PC-9 (cell line): ENCODE measurements at regions not wholly inside any gene's neighbourhood (a gene's known extent, or its start where the extent isn't known, plus 50 kb on each side); places are given as distances from the start of the nearest gene placed in this dataset.

ENCODE experiments used
- BruUV-seq: library from RNA; stranded (reverse); fragments of 400-500 nt; replicated peaks from 2 replicates; lab custom pipeline; 2021; lab: Mats Ljungman, UMichigan
- CTCF ChIA-PET: fragments of 300-600 bp; sonication (Branson Sonifier 250); formaldehyde crosslinking; loops from one replicate; lab custom pipeline; 2022; ENCODE audit warnings: antibody characterized with exemption; lab: Charles Lee
- POLR2A ChIA-PET: fragments of 300-600 bp; sonication (Branson Sonifier 250); formaldehyde crosslinking; loops from one replicate; lab custom pipeline; 2022; ENCODE audit warnings: antibody characterized with exemption; ENCODE audit not compliant: unreplicated experiment; lab: Charles Lee
- DNase-seq, 2 experiments: peaks; one replicate each; pipeline versions ENCODE4 v3.0.0 to v3.0.0-alpha.2; 2015 to 2022; ENCODE audit warnings: mixed read lengths in 1 of 2
- H2AFZ ChIP-seq: fragments of 200-600 bp; sonication (generic); 2 replicates; pipeline ENCODE4 v1.8.1; 2017; ENCODE audit warnings: antibody characterized with exemption
- H3F3A ChIP-seq: fragments of 200-600 bp; sonication (generic); 2 replicates; pipeline ENCODE4 v1.8.1; 2017; ENCODE audit warnings: antibody characterized with exemption, mild to moderate bottlenecking, low read depth; ENCODE audit not compliant: insufficient read depth
- H3K27ac ChIP-seq: fragments of 200-600 bp; sonication (generic); 2 replicates; pipeline ENCODE4 v1.6.1; 2016; ENCODE audit warnings: mixed run types
- H3K27me3 ChIP-seq: fragments of 200-600 bp; sonication (generic); 2 replicates; pipeline ENCODE4 v1.6.1; 2016; ENCODE audit warnings: low read depth, mixed run types; ENCODE audit not compliant: insufficient read depth
- H3K36me3 ChIP-seq: fragments of 200-600 bp; sonication (generic); 2 replicates; pipeline ENCODE4 v1.6.1; 2016; ENCODE audit warnings: low read depth, mixed run types
- H3K4me1 ChIP-seq: fragments of 200-600 bp; sonication (generic); replicated peaks from 2 replicates; pipeline ENCODE4 v1.6.1; 2016; ENCODE audit warnings: mixed run types; ENCODE audit not compliant: insufficient read depth
- H3K4me2 ChIP-seq: fragments of 200-600 bp; sonication (generic); 2 replicates; pipeline ENCODE4 v1.6.1; 2017; ENCODE audit warnings: mixed run types
- H3K4me3 ChIP-seq: fragments of 200-600 bp; sonication (generic); 2 replicates; pipeline ENCODE4 v1.6.1; 2016; ENCODE audit warnings: mixed run types
- H3K79me2 ChIP-seq: fragments of 200-600 bp; sonication (generic); 2 replicates; pipeline ENCODE4 v1.6.1; 2017; ENCODE audit warnings: low read depth, mixed run types
- H3K9me2 ChIP-seq: fragments of 200-600 bp; sonication (generic); 2 replicates; pipeline ENCODE4 v1.8.1; 2017; ENCODE audit warnings: mild to moderate bottlenecking; ENCODE audit not compliant: insufficient read depth
- H3K9me3 ChIP-seq: fragments of 200-600 bp; sonication (generic); 2 replicates; pipeline ENCODE4 v1.8.1; 2016; ENCODE audit warnings: low read depth; ENCODE audit not compliant: insufficient read depth
- H4K20me1 ChIP-seq: fragments of 200-600 bp; sonication (generic); 2 replicates; pipeline ENCODE4 v1.8.1; 2017; ENCODE audit not compliant: insufficient read depth
- CTCF ChIP-seq: fragments of 200-600 bp; sonication (generic); conservative IDR thresholded peaks from 2 replicates; pipeline ENCODE4 v1.6.1; 2017; ENCODE audit warnings: mixed run types, antibody characterized with exemption, mild to moderate bottlenecking, moderate library complexity
- EZH2 ChIP-seq: fragments of 200-600 bp; sonication (generic); IDR thresholded peaks from 2 replicates; pipeline ENCODE4 v1.8.0; 2017; ENCODE audit warnings: antibody characterized with exemption, low read depth
- intact Hi-C: fragments of 100-400 bp; cut with micrococcal nuclease; formaldehyde crosslinking; loops from one replicate; pipeline ENCODE4 v1.10.0; 2022; ENCODE audit not compliant: unreplicated experiment

DNA sequence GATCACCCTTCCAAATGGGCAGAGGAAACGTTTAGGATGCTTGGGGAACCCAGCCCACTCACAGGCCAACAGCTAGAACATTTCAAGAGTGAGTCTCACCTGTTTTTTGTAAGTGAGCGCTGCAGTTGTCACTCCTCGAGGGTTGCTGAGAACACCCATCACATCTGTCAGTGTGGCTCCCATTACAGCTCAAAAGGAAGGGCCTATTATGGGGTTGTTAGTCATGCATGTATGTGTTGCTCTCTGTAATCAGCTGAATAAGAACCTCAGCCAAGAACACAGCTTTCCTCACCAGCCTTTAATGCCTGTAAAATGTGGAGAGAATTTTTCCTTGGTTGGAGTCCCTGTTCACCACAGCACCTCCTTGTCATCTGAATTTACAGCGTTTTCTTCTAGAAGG is 196.3 kb upstream of the KLF4 start:
- no peak for DNase-seq
- Histone ChIP-seq H4K20me1 (no peaks in the 10 kb centered on the region), H3K9me2 (no peaks in the 10 kb centered on the region), H3K4me2 (no peak overlapping the region), H3K27ac (no peak overlapping the region), H3K27me3 (no peaks in the 10 kb centered on the region), H3K9me3 (0 out of 2 replicates have a peak, but pooled peaks cover 3% of the 10 kb centered on the region), H3K4me1 (no peaks in the 10 kb centered on the region), H2AFZ (no peak overlapping the region), H3K79me2 (no peaks in the 10 kb centered on the region), H3F3A (no peaks in the 10 kb centered on the region), H3K4me3 (no peak overlapping the region), H3K36me3 (no peaks in the 10 kb centered on the region)
- CTCF ChIA-PET, result no interaction called here
- TF ChIP-seq CTCF (no peak), EZH2 (no peak)
- POLR2A ChIA-PET, result no interaction called here
- intact Hi-C loops, result no loop called here
- no TSS peak for BruUV-seq

DNA sequence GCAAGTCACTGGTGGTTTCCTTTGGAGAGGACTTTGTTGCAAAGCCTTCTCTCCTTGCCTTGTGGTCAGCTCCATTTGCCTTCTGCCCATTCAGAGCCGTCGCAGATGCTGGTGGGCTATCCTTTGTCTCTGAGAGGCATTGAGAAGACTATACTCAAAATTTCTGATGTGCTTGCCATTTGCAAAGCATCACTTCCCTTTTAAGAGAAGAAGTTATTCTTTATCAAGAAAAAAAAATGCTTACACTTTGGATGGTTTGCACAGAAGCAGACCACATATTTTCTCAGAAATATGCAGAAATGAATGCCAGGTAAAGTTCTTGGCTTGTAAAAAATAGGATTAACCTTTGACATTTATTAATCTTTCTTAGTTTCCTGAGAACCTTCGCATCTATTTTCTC is 195.8 kb upstream of the KLF4 start:
- no peak overlapping the region for H3K4me3 ChIP-seq
- intact Hi-C loops, result no loop called here
- H3K27ac ChIP-seq, result no peak overlapping the region
- no peaks in the 10 kb centered on the region for H3K9me2 ChIP-seq
- H3K4me1 ChIP-seq, result no peaks in the 10 kb centered on the region
- no peaks in the 10 kb centered on the region for H3K36me3 ChIP-seq
- ChIA-PET CTCF (interaction anchor here (0.6 to 0.7 kb wide), 3 partner anchors 25 to 122 kb away, joined by 4 to 9 read pairs (median 4); no protein-coding TSS in a partner anchor), POLR2A (no interaction called here)
- H3K4me2 ChIP-seq, result no peak overlapping the region
- no peaks in the 10 kb centered on the region for H3F3A ChIP-seq
- no peaks in the 10 kb centered on the region for H3K79me2 ChIP-seq
- H2AFZ ChIP-seq, result no peak overlapping the region
- no peak for TF ChIP-seq EZH2
- no peak for TF ChIP-seq CTCF
- no peak for DNase-seq
- 0 out of 2 replicates have a peak, but pooled peaks cover 3% of the 10 kb centered on the region for H3K9me3 ChIP-seq
- no TSS peak for BruUV-seq
- H3K27me3 ChIP-seq, result no peaks in the 10 kb centered on the region
- H4K20me1 ChIP-seq, result no peaks in the 10 kb centered on the region

GRCh38 chr9:107684224-107684623 is 194.7 kb upstream of the KLF4 start:
- BruUV-seq, result no TSS peak
- ChIA-PET POLR2A (no interaction called here), CTCF (no interaction called here)
- Histone ChIP-seq H3K9me2 (no peaks in the 10 kb centered on the region), H3K9me3 (0 out of 2 replicates have a peak, but pooled peaks cover 2% of the 10 kb centered on the region), H3K4me2 (no peak overlapping the region), H3K4me3 (no peak overlapping the region), H3K36me3 (no peaks in the 10 kb centered on the region), H2AFZ (no peak overlapping the region), H4K20me1 (no peaks in the 10 kb centered on the region), H3K4me1 (no peaks in the 10 kb centered on the region), H3F3A (no peaks in the 10 kb centered on the region), H3K27me3 (no peaks in the 10 kb centered on the region), H3K27ac (no peak overlapping the region), H3K79me2 (no peaks in the 10 kb centered on the region)
- intact Hi-C loops, result no loop called here
- peak in 1 of 2 experiments; percentile 1 for DNase-seq
- TF ChIP-seq EZH2 (no peak), CTCF (no peak)
